ENCODE measurements at regions not wholly inside any gene's neighbourhood (a gene's known extent, or its start where the extent isn't known, plus 50 kb on each side); places are given as distances from the start of the nearest gene placed in this dataset.

DNA sequence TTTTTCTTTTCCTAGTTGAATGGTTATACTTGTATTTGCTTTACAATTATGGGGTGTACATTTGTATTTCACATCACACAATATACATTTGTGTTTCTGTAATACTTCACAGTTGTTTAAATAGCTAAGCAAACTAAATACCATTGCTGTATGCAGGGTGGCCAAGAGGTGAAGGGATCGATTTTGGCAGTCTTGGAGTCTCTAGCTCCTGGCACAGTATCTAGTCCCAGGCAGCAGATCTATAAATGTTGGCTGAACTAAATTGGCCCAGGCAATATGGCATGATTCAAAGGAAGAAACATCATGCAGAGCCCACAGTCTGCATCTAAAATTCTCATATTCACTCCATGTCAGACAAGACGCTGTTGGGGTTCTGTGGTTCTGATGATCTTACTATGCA lies 110.1 kb upstream of the GPBP1 start:
- TF ChIP-seq, protein P1, sequence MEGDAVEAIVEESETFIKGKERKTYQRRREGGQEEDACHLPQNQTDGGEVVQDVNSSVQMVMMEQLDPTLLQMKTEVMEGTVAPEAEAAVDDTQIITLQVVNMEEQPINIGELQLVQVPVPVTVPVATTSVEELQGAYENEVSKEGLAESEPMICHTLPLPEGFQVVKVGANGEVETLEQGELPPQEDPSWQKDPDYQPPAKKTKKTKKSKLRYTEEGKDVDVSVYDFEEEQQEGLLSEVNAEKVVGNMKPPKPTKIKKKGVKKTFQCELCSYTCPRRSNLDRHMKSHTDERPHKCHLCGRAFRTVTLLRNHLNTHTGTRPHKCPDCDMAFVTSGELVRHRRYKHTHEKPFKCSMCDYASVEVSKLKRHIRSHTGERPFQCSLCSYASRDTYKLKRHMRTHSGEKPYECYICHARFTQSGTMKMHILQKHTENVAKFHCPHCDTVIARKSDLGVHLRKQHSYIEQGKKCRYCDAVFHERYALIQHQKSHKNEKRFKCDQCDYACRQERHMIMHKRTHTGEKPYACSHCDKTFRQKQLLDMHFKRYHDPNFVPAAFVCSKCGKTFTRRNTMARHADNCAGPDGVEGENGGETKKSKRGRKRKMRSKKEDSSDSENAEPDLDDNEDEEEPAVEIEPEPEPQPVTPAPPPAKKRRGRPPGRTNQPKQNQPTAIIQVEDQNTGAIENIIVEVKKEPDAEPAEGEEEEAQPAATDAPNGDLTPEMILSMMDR (IDR thresholded peaks at IDR 0.05; ENCODE audit: partially characterized antibody, unreplicated experiment), result no peak
- no peaks in the 10 kb centered on the region for H3K4me1 Mint-ChIP-seq (ENCODE audit: low read depth, unreplicated experiment)
- no peak for DNase-seq
- H3K27me3 Mint-ChIP-seq (ENCODE audit: unreplicated experiment), result peaks cover 1% of the 10 kb centered on the region
- no peaks in the 10 kb centered on the region for H3K36me3 Mint-ChIP-seq (ENCODE audit: unreplicated experiment)
- no peak overlapping the region for H3K27ac Mint-ChIP-seq (ENCODE audit: unreplicated experiment)
- H3K4me3 Mint-ChIP-seq (ENCODE audit: unreplicated experiment), result no peak overlapping the region
- no peaks in the 10 kb centered on the region for H3K9me3 Mint-ChIP-seq (ENCODE audit: unreplicated experiment)

DNA sequence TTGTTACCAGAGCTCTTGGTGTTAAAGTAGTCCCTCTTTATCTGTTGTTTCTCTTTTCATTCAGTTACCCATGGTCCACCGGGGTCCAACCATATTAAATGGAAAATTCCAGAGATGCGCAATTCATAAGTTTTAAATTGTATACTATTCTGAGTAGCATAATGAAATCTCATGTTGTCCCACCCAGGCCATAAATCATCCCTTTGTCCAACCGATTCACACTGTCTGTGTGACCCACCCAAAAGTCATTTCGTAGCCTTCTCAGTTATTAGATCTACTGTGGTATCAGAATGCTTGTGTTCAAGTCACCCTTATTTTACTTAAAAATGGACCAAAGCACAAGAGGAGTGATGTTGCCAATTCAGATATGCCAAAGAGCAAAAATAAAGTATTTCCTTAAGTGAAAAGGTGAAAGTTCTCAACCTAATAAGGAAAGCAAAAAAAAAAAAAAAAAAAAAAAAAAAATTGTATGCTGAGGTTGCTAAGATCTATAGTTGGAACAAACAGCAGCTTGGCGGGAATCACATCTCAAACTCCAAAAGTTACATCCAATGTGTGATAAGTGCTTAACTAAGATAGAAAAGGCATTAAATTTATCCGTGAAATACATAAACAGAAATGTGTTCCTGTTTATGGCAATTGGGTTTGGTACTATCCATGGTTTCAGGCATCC lies 106.8 kb upstream of the GPBP1 start:
- no peak overlapping the region for H3K27ac Mint-ChIP-seq (ENCODE audit: unreplicated experiment)
- peaks cover 1% of the 10 kb centered on the region for H3K27me3 Mint-ChIP-seq (ENCODE audit: unreplicated experiment)
- no peaks in the 10 kb centered on the region for H3K4me1 Mint-ChIP-seq (ENCODE audit: low read depth, unreplicated experiment)

DNA sequence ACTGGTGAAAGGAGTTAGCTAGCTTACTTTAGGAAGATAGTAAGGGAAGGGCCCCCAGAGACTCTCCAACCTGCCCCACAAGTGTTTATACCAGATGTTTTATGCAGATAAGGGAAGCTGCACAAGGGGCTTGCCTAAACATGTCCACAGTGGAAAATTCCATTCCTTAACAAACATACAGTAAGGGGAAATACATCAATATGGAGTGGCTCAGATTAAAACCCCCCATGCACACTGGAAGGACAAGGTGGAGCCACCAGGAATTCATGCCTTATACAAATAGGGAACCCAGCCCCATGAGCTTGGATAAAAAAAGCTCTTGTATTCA lies 106.3 kb upstream of the GPBP1 start:
- TF ChIP-seq, protein P1 (IDR thresholded peaks at IDR 0.05; ENCODE audit: partially characterized antibody, unreplicated experiment), result no peak
- Mint-ChIP-seq H3K4me3 (ENCODE audit: unreplicated experiment) (no peak overlapping the region), H3K36me3 (ENCODE audit: unreplicated experiment) (no peaks in the 10 kb centered on the region), H3K4me1 (ENCODE audit: low read depth, unreplicated experiment) (no peaks in the 10 kb centered on the region), H3K27ac (ENCODE audit: unreplicated experiment) (no peak overlapping the region), H3K27me3 (ENCODE audit: unreplicated experiment) (peaks cover 1% of the 10 kb centered on the region), H3K9me3 (ENCODE audit: unreplicated experiment) (peaks cover 5% of the 10 kb centered on the region)
- no peak for DNase-seq

More for the DNA sequence above, 106.8 kb upstream of the GPBP1 start:
- H3K9me3 Mint-ChIP-seq (ENCODE audit: unreplicated experiment), result peaks cover 5% of the 10 kb centered on the region
- TF ChIP-seq, protein P1 (IDR thresholded peaks at IDR 0.05; ENCODE audit: partially characterized antibody, unreplicated experiment), result no peak
- no peak overlapping the region for H3K4me3 Mint-ChIP-seq (ENCODE audit: unreplicated experiment)
- DNase-seq, result no peak
- no peaks in the 10 kb centered on the region for H3K36me3 Mint-ChIP-seq (ENCODE audit: unreplicated experiment)

DNA sequence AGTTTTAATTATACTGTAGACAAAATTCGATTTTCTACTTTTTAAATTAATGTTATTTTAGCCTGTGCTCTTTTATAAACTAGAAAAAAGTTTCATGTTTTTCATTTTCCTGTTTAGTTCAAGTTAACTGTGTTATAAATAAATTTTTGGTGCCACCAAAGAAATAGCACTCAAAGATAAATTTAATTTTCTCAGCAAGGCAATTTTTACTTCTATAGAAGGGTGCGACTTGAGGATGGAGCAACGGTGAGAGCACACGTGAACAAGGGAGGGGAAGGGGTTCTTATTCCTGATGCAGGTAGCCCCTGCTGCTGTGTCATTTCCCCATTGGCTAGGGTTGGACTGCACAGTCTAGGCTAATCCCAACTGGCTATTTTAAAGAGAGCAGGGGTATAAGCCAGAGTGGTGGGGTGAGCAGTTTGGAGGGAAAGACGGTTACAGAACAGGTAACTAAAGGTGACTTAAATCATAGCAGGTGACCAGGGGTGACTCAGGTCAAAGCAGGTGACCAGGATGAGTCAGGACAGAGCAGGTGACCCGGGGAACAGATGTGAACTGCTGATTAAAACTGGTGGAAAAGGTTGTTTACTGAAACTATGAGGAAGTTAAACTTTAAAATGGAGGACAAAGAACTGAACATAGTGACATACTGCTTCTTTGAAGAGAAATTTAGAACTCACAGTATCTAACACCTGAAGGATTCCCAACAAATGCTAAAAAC lies 104.6 kb upstream of the GPBP1 start:
- no peaks in the 10 kb centered on the region for H3K36me3 Mint-ChIP-seq (ENCODE audit: unreplicated experiment)
- no peak overlapping the region for H3K27ac Mint-ChIP-seq (ENCODE audit: unreplicated experiment)
- peaks cover 5% of the 10 kb centered on the region for H3K9me3 Mint-ChIP-seq (ENCODE audit: unreplicated experiment)
- no peaks in the 10 kb centered on the region for H3K4me1 Mint-ChIP-seq (ENCODE audit: low read depth, unreplicated experiment)
- TF ChIP-seq, protein P1 (IDR thresholded peaks at IDR 0.05; ENCODE audit: partially characterized antibody, unreplicated experiment), result no peak
- peaks cover 1% of the 10 kb centered on the region for H3K27me3 Mint-ChIP-seq (ENCODE audit: unreplicated experiment)
- no peak for DNase-seq
- H3K4me3 Mint-ChIP-seq (ENCODE audit: unreplicated experiment), result no peak overlapping the region

DNA sequence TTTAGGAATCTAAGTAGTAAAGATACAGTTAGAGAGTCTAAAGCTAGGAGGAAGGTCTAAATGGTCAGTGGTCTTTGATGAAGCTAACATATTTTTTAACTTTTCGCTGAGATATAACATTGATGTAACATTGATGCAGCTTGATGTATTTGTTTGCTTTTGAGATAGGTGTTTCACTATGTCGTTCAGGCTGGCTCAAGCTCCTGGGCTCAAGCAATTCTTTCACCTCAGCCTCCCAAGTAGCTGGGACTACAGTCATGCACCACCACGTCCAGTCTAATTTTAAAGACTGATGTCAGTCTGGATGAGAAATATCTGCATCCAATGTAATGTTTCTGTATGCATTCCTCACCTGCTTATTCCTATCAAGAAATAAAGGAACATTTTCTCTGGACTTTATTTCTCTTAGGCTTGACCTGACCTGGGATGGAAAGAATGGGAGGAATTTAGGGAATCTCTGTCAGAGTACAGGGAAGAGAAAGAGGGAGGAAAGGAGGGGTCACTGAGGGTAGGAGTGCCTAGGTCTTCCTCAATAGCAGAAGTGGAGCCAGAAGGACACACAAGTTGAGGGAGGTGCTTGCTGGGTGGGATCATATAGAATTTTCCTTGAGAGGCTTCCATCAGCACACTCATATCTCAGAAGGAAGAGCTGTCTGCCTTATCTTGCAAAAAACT lies 101.5 kb upstream of the GPBP1 start:
- DNase-seq, result no peak
- Mint-ChIP-seq H3K4me3 (ENCODE audit: unreplicated experiment) (no peak overlapping the region), H3K4me1 (ENCODE audit: low read depth, unreplicated experiment) (no peaks in the 10 kb centered on the region), H3K27ac (ENCODE audit: unreplicated experiment) (no peak overlapping the region), H3K27me3 (ENCODE audit: unreplicated experiment) (no peaks in the 10 kb centered on the region), H3K9me3 (ENCODE audit: unreplicated experiment) (peaks cover 5% of the 10 kb centered on the region), H3K36me3 (ENCODE audit: unreplicated experiment) (no peaks in the 10 kb centered on the region)
- TF ChIP-seq, protein P1 (IDR thresholded peaks at IDR 0.05; ENCODE audit: partially characterized antibody, unreplicated experiment), result no peak

Measured in glutamatergic neuron (in vitro differentiated cells).